ENCODE measurements at regions not wholly inside any gene's neighbourhood (a gene's known extent, or its start where the extent isn't known, plus 50 kb on each side); places are given as distances from the start of the nearest gene placed in this dataset.

- no peak for TF ChIP-seq ZSCAN18 (CRISPR knock-in tag; IDR thresholded peaks at IDR 0.05)
Measured at GRCh38 chr12:16833376-16834015, 227.5 kb upstream of the LMO3 start (continued).

GRCh38 chr12:16828891-16829290 is 222.9 kb upstream of the LMO3 start:
- Mint-ChIP-seq H3K36me3 (peaks cover 4% of the 10 kb centered on the region; the same call in 1 of the 2 replicates), H3K4me1 (peaks cover 38% of the 10 kb centered on the region), H3K4me3 (no peak overlapping the region), H3K27ac (peak overlapping the region; percentile 94), H3K9me3 (peaks cover 6% of the 10 kb centered on the region), H3K27me3 (ENCODE audit: low read depth) (no peaks in the 10 kb centered on the region)
- ATAC-seq: peak; percentile 78
- ChIA-PET CTCF (no interaction called here), POLR2A (no interaction called here)
- TF ChIP-seq CTCF (IDR thresholded peaks at IDR 0.05): no peak
- no peak for DNase-seq (ENCODE audit: low spot score)

- TF ChIP-seq SOX15 (CRISPR knock-in tag; IDR thresholded peaks at IDR 0.05) (no peak), TEAD1 (CRISPR knock-in tag; IDR thresholded peaks at IDR 0.05) (no peak), ATF2 (CRISPR knock-in tag; IDR thresholded peaks at IDR 0.05; ENCODE audit: borderline replicate concordance, low read depth) (no peak), ZNF396 (CRISPR knock-in tag; IDR thresholded peaks at IDR 0.05; ENCODE audit: borderline replicate concordance) (no peak)
- Mint-ChIP-seq H3K36me3 (no peaks in the 10 kb centered on the region), H3K4me1 (no peaks in the 10 kb centered on the region), H3K9me3 (peaks cover 9% of the 10 kb centered on the region; the same call in 1 of the 2 replicates), H3K4me3 (no peak overlapping the region), H3K27me3 (ENCODE audit: low read depth) (no peaks in the 10 kb centered on the region), H3K27ac (no peak overlapping the region)
- DNase-seq (ENCODE audit: low spot score): no peak
- ChIA-PET POLR2A (no interaction called here), CTCF (no interaction called here)
- no peak for ATAC-seq
Measured at GRCh38 chr12:16807731-16808130, 201.8 kb upstream of the LMO3 start.

- Mint-ChIP-seq H3K36me3 (no peaks in the 10 kb centered on the region), H3K27ac (no peak overlapping the region; the same call in 1 of the 2 replicates), H3K4me3 (no peak overlapping the region), H3K4me1 (peaks cover 33% of the 10 kb centered on the region), H3K9me3 (no peaks in the 10 kb centered on the region), H3K27me3 (ENCODE audit: low read depth) (no peaks in the 10 kb centered on the region)
- no peak for DNase-seq (ENCODE audit: low spot score)
- TF ChIP-seq ZNF425 (CRISPR knock-in tag; conservative IDR thresholded peaks at IDR 0.05): no peak
- no peak for TF ChIP-seq PRRX2 (CRISPR knock-in tag; IDR thresholded peaks at IDR 0.05)
- TF ChIP-seq NFE2L1 (CRISPR knock-in tag; IDR thresholded peaks at IDR 0.05): no peak
- no peak for TF ChIP-seq FOXP4 (CRISPR knock-in tag; IDR thresholded peaks at IDR 0.05)
- no peak for TF ChIP-seq NR2C2 (CRISPR knock-in tag; IDR thresholded peaks at IDR 0.05)
- TF ChIP-seq ATF6 (CRISPR knock-in tag; IDR thresholded peaks at IDR 0.05): no peak
- TF ChIP-seq ZMAT4 (CRISPR knock-in tag; IDR thresholded peaks at IDR 0.05): no peak
- POLR2A ChIA-PET: no interaction called here
- peak; percentile 71 for ATAC-seq
- CTCF ChIA-PET: interaction anchor here (1.5 kb wide), 1 partner anchor 49 kb away, joined by 4 read pairs; no protein-coding TSS in a partner anchor
Measured at GRCh38 chr12:16796168-16796567, 190.2 kb upstream of the LMO3 start.
